Forelimb muscle (tissue), 1 donor: ENCODE measurements at regions not wholly inside any gene's neighbourhood (a gene's known extent, or its start where the extent isn't known, plus 50 kb on each side); places are given as distances from the start of the nearest gene placed in this dataset.

Experiments
- DNase-seq: peaks from one replicate; pipeline ENCODE4 v3.0.0-alpha.2; 2013; ENCODE audit warnings: low read depth

GRCh38 chr11:45062974-45063635 is 83.3 kb upstream of the PRDM11 start:
- no peak for DNase-seq

- no peak for DNase-seq
Observed at GRCh38 chr11:45063669-45064068, 82.8 kb upstream of the PRDM11 start.

- no peak for DNase-seq
Observed at GRCh38 chr11:45067966-45068365, 78.5 kb upstream of the PRDM11 start.

- no peak for DNase-seq
Observed at GRCh38 chr11:45071232-45071631, 75.2 kb upstream of the PRDM11 start.

- DNase-seq, result no peak
Observed at GRCh38 chr11:45073685-45074141, 72.7 kb upstream of the PRDM11 start.

GRCh38 chr11:45075519-45075918 is 70.9 kb upstream of the PRDM11 start:
- no peak for DNase-seq

GRCh38 chr11:45075952-45076351 is 70.5 kb upstream of the PRDM11 start:
- DNase-seq, result no peak

GRCh38 chr11:45076761-45077160 is 69.7 kb upstream of the PRDM11 start:
- no peak for DNase-seq

- DNase-seq, result no peak
Observed at GRCh38 chr11:45078236-45079074, 68.0 kb upstream of the PRDM11 start.

GRCh38 chr11:45079075-45079444 is 67.4 kb upstream of the PRDM11 start:
- DNase-seq, result no peak

GRCh38 chr11:45079567-45079942 is 66.9 kb upstream of the PRDM11 start:
- no peak for DNase-seq

GRCh38 chr11:45079943-45080719 is 66.3 kb upstream of the PRDM11 start:
- DNase-seq, result no peak

- no peak for DNase-seq
Observed at GRCh38 chr11:45082744-45083543, 63.5 kb upstream of the PRDM11 start.

- no peak for DNase-seq
Observed at GRCh38 chr11:45083544-45084087, 62.8 kb upstream of the PRDM11 start.

- DNase-seq, result no peak
Observed at GRCh38 chr11:45085646-45086501, 60.6 kb upstream of the PRDM11 start.

- DNase-seq, result no peak
Observed at GRCh38 chr11:45086526-45086925, 59.9 kb upstream of the PRDM11 start.

GRCh38 chr11:45087086-45087899 is 59.1 kb upstream of the PRDM11 start:
- no peak for DNase-seq

GRCh38 chr11:45087900-45088160 is 58.6 kb upstream of the PRDM11 start:
- DNase-seq, result no peak

- peak; percentile 68 for DNase-seq
Observed at GRCh38 chr11:45089251-45089650, 57.2 kb upstream of the PRDM11 start.
